HepG2 (cell line): ENCODE measurements at regions not wholly inside any gene's neighbourhood (a gene's known extent, or its start where the extent isn't known, plus 50 kb on each side); places are given as distances from the start of the nearest gene placed in this dataset.

Experiments
- ELF1 ChIP-seq: sonication (generic); formaldehyde crosslinking; IDR thresholded peaks from 2 replicates; pipeline ENCODE4 v1.4.0; 2020; ENCODE audit warnings: missing genetic modification reagents
- MXI1 ChIP-seq: IDR thresholded peaks from 3 replicates; pipeline ENCODE4 v1.6.1; 2012; ENCODE audit warnings: low read depth, low read length, inconsistent platforms, borderline replicate concordance
- SNAPC5 ChIP-seq: sonication (generic); formaldehyde crosslinking; IDR thresholded peaks from 2 replicates; pipeline ENCODE4 v1.8.1; 2023; ENCODE audit warnings: mild to moderate bottlenecking, missing genetic modification reagents, borderline replicate concordance
- ZNF768 ChIP-seq: sonication (generic); formaldehyde crosslinking; IDR thresholded peaks from 2 replicates; pipeline ENCODE4 v1.4.0; 2020; ENCODE audit warnings: missing genetic modification reagents
- TF ChIP-seq, protein P1 (sequence below): sonication (generic); formaldehyde crosslinking; IDR thresholded peaks from 2 replicates; pipeline ENCODE4 v1.4.0; 2020; ENCODE audit warnings: mild to moderate bottlenecking, missing genetic modification reagents
- TF ChIP-seq, protein P2 (sequence below): IDR thresholded peaks from 2 replicates; pipeline ENCODE4 v1.6.1; 2012; ENCODE audit warnings: inconsistent platforms

DNA sequence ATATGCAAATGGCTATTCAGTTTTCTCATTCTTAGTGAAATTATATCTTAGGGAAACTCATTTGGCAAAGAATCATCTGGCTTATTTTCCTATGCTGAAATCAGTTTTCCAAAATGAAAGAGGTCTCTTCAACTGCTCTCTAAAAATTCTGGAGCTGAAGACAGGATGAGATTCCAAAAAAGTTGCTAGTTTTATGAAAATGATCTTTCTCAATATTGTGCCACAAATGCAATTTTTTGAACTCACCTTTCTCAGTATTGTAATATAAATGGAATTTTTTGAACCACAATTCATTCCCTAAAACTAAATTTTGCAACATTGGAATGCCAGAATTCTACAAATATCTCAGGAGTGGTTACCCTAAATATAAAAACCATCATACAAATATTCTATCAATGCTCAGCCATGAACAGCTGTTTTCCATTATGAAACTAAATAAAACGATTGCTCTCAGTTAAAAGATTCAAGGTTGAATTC is 147.7 kb upstream of the PKDCC start:
- TF ChIP-seq, protein P1, sequence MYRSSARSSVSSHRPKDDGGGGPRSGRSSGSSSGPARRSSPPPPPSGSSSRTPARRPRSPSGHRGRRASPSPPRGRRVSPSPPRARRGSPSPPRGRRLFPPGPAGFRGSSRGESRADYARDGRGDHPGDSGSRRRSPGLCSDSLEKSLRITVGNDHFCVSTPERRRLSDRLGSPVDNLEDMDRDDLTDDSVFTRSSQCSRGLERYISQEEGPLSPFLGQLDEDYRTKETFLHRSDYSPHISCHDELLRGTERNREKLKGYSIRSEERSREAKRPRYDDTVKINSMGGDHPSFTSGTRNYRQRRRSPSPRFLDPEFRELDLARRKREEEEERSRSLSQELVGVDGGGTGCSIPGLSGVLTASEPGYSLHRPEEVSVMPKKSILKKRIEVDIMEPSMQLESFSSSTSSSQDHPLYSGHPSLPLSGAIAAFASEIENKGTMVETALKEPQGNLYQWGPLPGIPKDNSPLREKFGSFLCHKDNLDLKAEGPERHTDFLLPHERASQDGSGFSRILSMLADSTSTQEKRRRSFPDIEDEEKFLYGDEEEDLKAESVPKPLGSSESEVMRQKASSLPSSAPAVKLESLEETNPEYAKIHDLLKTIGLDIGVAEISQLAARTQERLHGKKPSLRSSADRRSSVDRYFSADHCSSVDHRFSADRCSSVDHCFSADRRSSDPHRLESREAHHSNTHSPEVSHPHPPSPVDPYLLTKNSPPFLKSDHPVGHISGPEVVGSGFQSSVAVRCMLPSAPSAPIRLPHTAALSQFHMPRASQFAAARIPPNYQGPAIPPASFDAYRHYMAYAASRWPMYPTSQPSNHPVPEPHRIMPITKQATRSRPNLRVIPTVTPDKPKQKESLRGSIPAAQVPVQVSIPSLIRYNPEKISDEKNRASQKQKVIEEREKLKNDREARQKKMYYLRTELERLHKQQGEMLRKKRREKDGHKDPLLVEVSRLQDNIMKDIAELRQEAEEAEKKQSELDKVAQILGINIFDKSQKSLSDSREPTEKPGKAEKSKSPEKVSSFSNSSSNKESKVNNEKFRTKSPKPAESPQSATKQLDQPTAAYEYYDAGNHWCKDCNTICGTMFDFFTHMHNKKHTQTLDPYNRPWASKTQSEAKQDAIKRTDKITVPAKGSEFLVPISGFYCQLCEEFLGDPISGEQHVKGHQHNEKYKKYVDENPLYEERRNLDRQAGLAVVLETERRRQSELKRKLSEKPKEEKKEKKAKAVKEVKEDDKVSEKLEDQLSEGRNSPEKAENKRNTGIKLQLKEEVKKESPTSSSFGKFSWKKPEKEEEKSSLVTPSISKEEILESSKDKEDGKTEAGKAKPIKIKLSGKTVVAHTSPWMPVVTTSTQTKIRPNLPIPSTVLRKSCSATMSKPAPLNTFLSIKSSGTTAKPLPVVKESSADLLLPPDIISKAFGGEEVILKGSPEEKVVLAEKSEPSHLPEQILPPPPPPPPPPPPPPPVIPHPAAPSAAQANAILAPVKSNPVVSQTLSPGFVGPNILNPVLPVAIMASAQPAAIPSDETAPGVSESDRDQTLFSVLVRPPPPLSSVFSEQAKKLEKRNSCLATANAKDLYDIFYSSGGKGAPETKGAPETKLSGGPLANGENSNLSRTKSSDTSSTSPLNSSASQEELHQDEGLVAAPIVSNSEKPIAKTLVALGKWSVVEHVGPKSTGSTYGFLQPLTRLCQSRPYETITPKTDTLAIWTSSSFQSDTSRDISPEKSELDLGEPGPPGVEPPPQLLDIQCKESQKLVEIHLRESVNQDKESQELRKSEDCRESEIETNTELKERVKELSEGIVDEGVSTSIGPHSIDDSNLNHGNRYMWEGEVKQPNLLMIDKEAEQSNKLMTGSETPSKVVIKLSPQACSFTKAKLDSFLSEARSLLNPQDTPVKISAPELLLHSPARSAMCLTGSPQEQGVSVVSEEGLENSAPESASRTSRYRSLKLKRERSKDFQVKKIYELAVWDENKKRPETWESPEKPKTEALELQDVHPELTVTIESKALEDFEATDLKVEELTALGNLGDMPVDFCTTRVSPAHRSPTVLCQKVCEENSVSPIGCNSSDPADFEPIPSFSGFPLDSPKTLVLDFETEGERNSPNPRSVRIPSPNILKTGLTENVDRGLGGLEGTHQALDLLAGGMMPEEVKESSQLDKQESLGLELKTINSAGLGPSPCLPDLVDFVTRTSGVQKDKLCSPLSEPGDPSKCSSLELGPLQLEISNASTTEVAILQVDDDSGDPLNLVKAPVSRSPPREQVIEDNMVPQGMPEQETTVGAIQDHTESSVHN (CRISPR knock-in tag): no peak
- TF ChIP-seq SNAPC5 (CRISPR knock-in tag): no peak
- no peak for TF ChIP-seq ELF1
- TF ChIP-seq ZNF768 (CRISPR knock-in tag): no peak
- TF ChIP-seq MXI1: no peak
- TF ChIP-seq, protein P2, sequence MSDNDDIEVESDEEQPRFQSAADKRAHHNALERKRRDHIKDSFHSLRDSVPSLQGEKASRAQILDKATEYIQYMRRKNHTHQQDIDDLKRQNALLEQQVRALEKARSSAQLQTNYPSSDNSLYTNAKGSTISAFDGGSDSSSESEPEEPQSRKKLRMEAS: no peak
